GM12892 (cell line): ENCODE measurements at regions not wholly inside any gene's neighbourhood (a gene's known extent, or its start where the extent isn't known, plus 50 kb on each side); places are given as distances from the start of the nearest gene placed in this dataset.

Experiments
- POLR2A ChIP-seq: IDR thresholded peaks from 2 replicates; pipeline ENCODE4 v1.6.1; 2011; ENCODE audit warnings: low read depth, low read length, control low read depth
- POLR2AphosphoS5 ChIP-seq: IDR thresholded peaks from 2 replicates; pipeline ENCODE4 v1.6.1; 2011; ENCODE audit warnings: low read depth, low read length, control low read depth

DNA sequence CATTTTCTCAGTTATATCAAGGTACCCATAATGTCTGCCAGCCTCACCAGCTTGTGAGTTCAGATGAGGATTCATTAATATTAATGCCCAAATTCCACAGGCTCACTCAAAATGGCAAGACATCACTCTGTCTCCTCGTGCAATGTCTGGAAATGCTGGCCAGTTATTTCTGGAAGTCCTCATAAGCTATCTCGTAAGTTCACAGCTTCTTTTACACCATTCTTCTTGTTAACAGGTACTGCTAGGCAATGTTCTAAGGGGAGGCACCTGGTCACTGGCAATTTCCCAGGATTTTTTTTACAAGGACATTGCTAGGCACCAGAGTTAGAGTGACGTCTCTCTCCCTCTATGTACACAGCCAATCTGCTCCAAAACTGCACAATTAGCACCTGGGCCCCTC lies 80.2 kb upstream of the SEMA3C start:
- no peak for TF ChIP-seq POLR2AphosphoS5
- TF ChIP-seq POLR2A, result no peak
